GM12878 (cell line): ENCODE measurements at regions not wholly inside any gene's neighbourhood (a gene's known extent, or its start where the extent isn't known, plus 50 kb on each side); places are given as distances from the start of the nearest gene placed in this dataset.

Source experiments
- ATAC-seq: fragments of 200-7000 bp; cut with Tn5 transposase; 3 replicates; pipeline ENCODE4 v1.9.1; 2020; ENCODE audit warnings: mild to moderate bottlenecking, moderate library complexity
- BruUV-seq: library from RNA; stranded (reverse); fragments of 400-500 nt; replicated peaks from 2 replicates; lab custom pipeline; 2021; lab: Mats Ljungman, UMichigan
- CTCF ChIA-PET: fragments of 300-600 bp; sonication (Branson Sonifier 250); formaldehyde crosslinking; extraction: SDS; loops from one replicate; lab custom pipeline; 2021; ENCODE audit warnings: inconsistent platforms; lab: Yijun Ruan, JAX
- POLR2A ChIA-PET: fragments of 350-600 bp; formaldehyde crosslinking; extraction: SDS; loops from one replicate; lab custom pipeline; 2021; ENCODE audit warnings: inconsistent platforms; lab: Charles Lee
- RAD21 ChIA-PET: fragments of 300-600 bp; sonication (Branson Sonifier 250); formaldehyde crosslinking; loops from one replicate; lab custom pipeline; 2023; ENCODE audit warnings: antibody characterized with exemption; ENCODE audit not compliant: unreplicated experiment; lab: Charles Lee
- SMC1A ChIA-PET: fragments of 300-600 bp; sonication (Branson Sonifier 250); formaldehyde crosslinking; loops from one replicate; lab custom pipeline; 2023; ENCODE audit not compliant: unreplicated experiment, uncharacterized antibody; lab: Charles Lee
- DNase-seq: peaks from one replicate; pipeline ENCODE4 v3.0.0-alpha.2; 2011; ENCODE audit warnings: low read depth, low spot score
- FAIRE-seq: peaks from 3 replicates; lab custom pipeline; 2011; peaks lifted over from hg19 to GRCh38; lab: Jason Lieb, UNC
- H2AFZ ChIP-seq: 2 replicates; pipeline ENCODE4 v1.6.0; 2011; ENCODE audit warnings: low read depth, low read length, control low read depth; ENCODE audit not compliant: control insufficient read depth
- H3K27ac ChIP-seq: 2 replicates; pipeline ENCODE4 v1.5.1; 2011; ENCODE audit warnings: control low read depth; ENCODE audit not compliant: control insufficient read depth, insufficient read depth
- H3K27me3 ChIP-seq, 2 experiments: replicated peaks in 1 of 2; 2 replicates each; pipeline versions ENCODE4 v1.6.0 to v1.6.1; 2011; ENCODE audit warnings: low read length in 1 of 2; ENCODE audit not compliant: control insufficient read depth in 2 of 2, insufficient read depth in 2 of 2
- H3K36me3 ChIP-seq, 2 experiments: 2 replicates each; pipeline ENCODE4 v1.5.1; 2011; ENCODE audit warnings: low read length in 1 of 2; ENCODE audit not compliant: control insufficient read depth in 2 of 2, insufficient read depth in 2 of 2
- H3K4me1 ChIP-seq: 2 replicates; pipeline ENCODE4 v1.6.1; 2011; ENCODE audit warnings: mild to moderate bottlenecking, low read length, moderate library complexity, mixed read lengths; ENCODE audit not compliant: control insufficient read depth, insufficient read depth
- H3K4me2 ChIP-seq: 2 replicates; pipeline ENCODE4 v1.6.0; 2011; ENCODE audit warnings: control low read depth; ENCODE audit not compliant: control insufficient read depth, insufficient read depth
- H3K4me3 ChIP-seq: fragments of 200-600 bp; sonication (generic); 2 replicates; pipeline ENCODE4 v1.5.1; 2016
- H3K79me2 ChIP-seq: 2 replicates; pipeline ENCODE4 v1.6.0; 2011; ENCODE audit warnings: low read length; ENCODE audit not compliant: control insufficient read depth, insufficient read depth
- H3K9ac ChIP-seq: 2 replicates; pipeline ENCODE4 v1.8.0; 2011; ENCODE audit warnings: low read length, control low read depth, mixed read lengths; ENCODE audit not compliant: control insufficient read depth, insufficient read depth
- H3K9me3 ChIP-seq: replicated peaks from 3 replicates; pipeline ENCODE4 v1.5.1; 2011; ENCODE audit warnings: mild to moderate bottlenecking, low read length; ENCODE audit not compliant: control insufficient read depth, insufficient read depth
- H4K20me1 ChIP-seq: 2 replicates; pipeline ENCODE4 v1.6.0; 2011; ENCODE audit not compliant: control insufficient read depth, insufficient read depth
- CHD1 ChIP-seq: IDR thresholded peaks from 2 replicates; pipeline ENCODE4 v1.6.1; 2012; ENCODE audit warnings: low read depth, low read length, improper control_type of control experiment
- HDAC6 ChIP-seq: fragments of 200-600 bp; sonication (generic); IDR thresholded peaks from one replicate; pipeline ENCODE4 v1.8.0; 2017; ENCODE audit warnings: antibody characterized with exemption; ENCODE audit not compliant: unreplicated experiment
- JUNB ChIP-seq: IDR thresholded peaks from 2 replicates; pipeline ENCODE4 v1.6.1; 2016; ENCODE audit warnings: antibody characterized with exemption, mild to moderate bottlenecking
- JUND ChIP-seq: IDR thresholded peaks from 2 replicates; pipeline ENCODE4 v1.6.1; 2012; ENCODE audit warnings: low read depth, mild to moderate bottlenecking, low read length, improper control_type of control experiment, moderate library complexity
- MYB ChIP-seq: fragments of 150-350 bp; IDR thresholded peaks from 2 replicates; pipeline ENCODE4 v1.6.1; 2014; ENCODE audit warnings: mild to moderate bottlenecking, low read depth, low read length, borderline replicate concordance
- NFYB ChIP-seq: IDR thresholded peaks from 2 replicates; pipeline ENCODE4 v1.6.1; 2011; ENCODE audit warnings: low read depth, mild to moderate bottlenecking, low read length, improper control_type of control experiment, moderate library complexity; ENCODE audit not compliant: insufficient read depth
- PAX8 ChIP-seq: fragments of 450-650 bp; IDR thresholded peaks from 2 replicates; pipeline ENCODE4 v1.6.1; 2017; ENCODE audit warnings: mild to moderate bottlenecking, moderate library complexity
- POLR2A ChIP-seq: IDR thresholded peaks from 2 replicates; pipeline ENCODE4 v1.6.1; 2011; ENCODE audit warnings: low read depth, mild to moderate bottlenecking, low read length
- RUNX3 ChIP-seq: IDR thresholded peaks from 2 replicates; pipeline ENCODE4 v1.6.1; 2012; ENCODE audit warnings: low read length, inconsistent platforms
- SPI1 ChIP-seq: IDR thresholded peaks from 2 replicates; pipeline ENCODE4 v1.6.1; 2011; ENCODE audit warnings: low read depth, mild to moderate bottlenecking, low read length, moderate library complexity, borderline replicate concordance; ENCODE audit not compliant: insufficient read depth
- SRF ChIP-seq, 2 experiments: IDR thresholded peaks; 2 replicates each; pipeline ENCODE4 v1.6.1; 2011; ENCODE audit warnings: low read depth in 2 of 2, low read length in 2 of 2, mild to moderate bottlenecking in 1 of 2, moderate library complexity in 1 of 2
- SUPT20H ChIP-seq: IDR thresholded peaks from 2 replicates; pipeline ENCODE4 v1.6.1; 2011; ENCODE audit warnings: low read depth, mild to moderate bottlenecking, low read length, moderate library complexity, borderline replicate concordance; ENCODE audit not compliant: control insufficient read depth
- ZNF274 ChIP-seq: IDR thresholded peaks from one replicate; pipeline ENCODE4 v1.8.0; 2011; ENCODE audit not compliant: insufficient read length, insufficient read depth
- WGBS: methylation state at CpG from one replicate; pipeline ENCODE4 v1.1.6; 2016; ENCODE audit warnings: low lambda C conversion rate; ENCODE audit not compliant: insufficient replicate concordance, insufficient coverage; ENCODE audit errors: missing lambda C conversion rate; 5-methylcytosine and 5-hydroxymethylcytosine counted together
- in situ Hi-C: fragments of 300-500 bp; cut with MboI; formaldehyde crosslinking; loops from 9 replicates; pipeline ENCODE4 v1.14.3; 2018; ENCODE audit warnings: mixed read lengths
- intact Hi-C: fragments of 100-400 bp; cut with micrococcal nuclease; formaldehyde crosslinking; loops from one replicate; pipeline ENCODE4 v1.14.2; 2022; ENCODE audit not compliant: unreplicated experiment
- TF ChIP-seq, protein P1 (sequence below): IDR thresholded peaks from 2 replicates; pipeline ENCODE4 v1.6.1; 2012; ENCODE audit warnings: low read depth, low read length, improper control_type of control experiment
- TF ChIP-seq, protein P2 (sequence below): IDR thresholded peaks from 2 replicates; pipeline ENCODE4 v1.6.1; 2011; ENCODE audit warnings: borderline replicate concordance, low read depth, mild to moderate bottlenecking, moderate library complexity, mixed read lengths, low read length; ENCODE audit not compliant: insufficient read depth; ENCODE audit errors: extremely low read length
- TF ChIP-seq, protein P3 (sequence below): IDR thresholded peaks from 2 replicates; pipeline ENCODE4 v1.6.1; 2012; ENCODE audit warnings: mild to moderate bottlenecking, low read depth, low read length
- TF ChIP-seq, protein P4 (sequence below): fragments of 450-650 bp; IDR thresholded peaks from 2 replicates; pipeline ENCODE4 v1.6.1; 2017; ENCODE audit warnings: borderline replicate concordance

DNA sequence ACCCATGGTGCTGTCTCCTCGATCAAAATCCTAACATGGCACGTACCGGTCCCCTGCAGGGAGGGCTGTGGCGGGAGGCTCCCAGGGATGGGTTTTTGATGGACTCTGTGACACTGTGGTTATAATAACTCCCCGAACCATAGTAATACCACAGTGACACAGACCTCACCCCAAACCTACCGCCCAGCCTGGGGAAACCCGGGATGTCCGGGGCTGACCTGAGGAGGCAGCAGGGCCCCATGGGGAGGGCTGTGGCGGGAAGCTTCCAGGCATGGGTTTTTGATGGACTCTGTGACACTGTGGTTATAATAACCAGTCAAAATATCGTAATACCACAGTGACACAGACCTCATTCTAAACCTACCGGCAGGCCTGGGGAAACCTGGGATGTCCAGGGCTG, 378.0 kb downstream of the TMEM121 start:
- Histone ChIP-seq H3K4me2 (peak overlapping the region; percentile 74; the same call in 1 of the 2 replicates), H3K27me3 (no peaks in the 10 kb centered on the region), H3K36me3 (no peaks in the 10 kb centered on the region), H2AFZ (no peak overlapping the region), H3K27ac (peak overlapping the region; percentile 84), H3K4me1 (no peaks in the 10 kb centered on the region), H3K9ac (peak overlapping the region; percentile 90), H3K9me3 (no peaks in the 10 kb centered on the region), H3K79me2 (peaks cover 63% of the 10 kb centered on the region), H4K20me1 (no peaks in the 10 kb centered on the region), H3K4me3 (peak overlapping the region; percentile 53)
- WGBS = no CpG with 5 or more reads among the region's 11 CpGs
- in situ Hi-C loops = no loop called here
- BruUV-seq = no TSS peak
- ChIA-PET POLR2A (no interaction called here), CTCF (no interaction called here), RAD21 (no interaction called here), SMC1A (no interaction called here)
- intact Hi-C loops = no loop called here
- ATAC-seq (no peak), FAIRE-seq (no peak), DNase-seq (no peak)
- TF ChIP-seq, protein P1, sequence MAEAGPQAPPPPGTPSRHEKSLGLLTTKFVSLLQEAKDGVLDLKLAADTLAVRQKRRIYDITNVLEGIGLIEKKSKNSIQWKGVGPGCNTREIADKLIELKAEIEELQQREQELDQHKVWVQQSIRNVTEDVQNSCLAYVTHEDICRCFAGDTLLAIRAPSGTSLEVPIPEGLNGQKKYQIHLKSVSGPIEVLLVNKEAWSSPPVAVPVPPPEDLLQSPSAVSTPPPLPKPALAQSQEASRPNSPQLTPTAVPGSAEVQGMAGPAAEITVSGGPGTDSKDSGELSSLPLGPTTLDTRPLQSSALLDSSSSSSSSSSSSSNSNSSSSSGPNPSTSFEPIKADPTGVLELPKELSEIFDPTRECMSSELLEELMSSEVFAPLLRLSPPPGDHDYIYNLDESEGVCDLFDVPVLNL = no peak
- TF ChIP-seq, protein P2, sequence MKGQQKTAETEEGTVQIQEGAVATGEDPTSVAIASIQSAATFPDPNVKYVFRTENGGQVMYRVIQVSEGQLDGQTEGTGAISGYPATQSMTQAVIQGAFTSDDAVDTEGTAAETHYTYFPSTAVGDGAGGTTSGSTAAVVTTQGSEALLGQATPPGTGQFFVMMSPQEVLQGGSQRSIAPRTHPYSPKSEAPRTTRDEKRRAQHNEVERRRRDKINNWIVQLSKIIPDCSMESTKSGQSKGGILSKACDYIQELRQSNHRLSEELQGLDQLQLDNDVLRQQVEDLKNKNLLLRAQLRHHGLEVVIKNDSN = no peak
- TF ChIP-seq SRF (IDR thresholded peaks at IDR 0.05; ENCODE audit: low read depth in 2 of 2, low read length in 2 of 2) = no peak
- no peak for TF ChIP-seq SUPT20H
- TF ChIP-seq, protein P3, sequence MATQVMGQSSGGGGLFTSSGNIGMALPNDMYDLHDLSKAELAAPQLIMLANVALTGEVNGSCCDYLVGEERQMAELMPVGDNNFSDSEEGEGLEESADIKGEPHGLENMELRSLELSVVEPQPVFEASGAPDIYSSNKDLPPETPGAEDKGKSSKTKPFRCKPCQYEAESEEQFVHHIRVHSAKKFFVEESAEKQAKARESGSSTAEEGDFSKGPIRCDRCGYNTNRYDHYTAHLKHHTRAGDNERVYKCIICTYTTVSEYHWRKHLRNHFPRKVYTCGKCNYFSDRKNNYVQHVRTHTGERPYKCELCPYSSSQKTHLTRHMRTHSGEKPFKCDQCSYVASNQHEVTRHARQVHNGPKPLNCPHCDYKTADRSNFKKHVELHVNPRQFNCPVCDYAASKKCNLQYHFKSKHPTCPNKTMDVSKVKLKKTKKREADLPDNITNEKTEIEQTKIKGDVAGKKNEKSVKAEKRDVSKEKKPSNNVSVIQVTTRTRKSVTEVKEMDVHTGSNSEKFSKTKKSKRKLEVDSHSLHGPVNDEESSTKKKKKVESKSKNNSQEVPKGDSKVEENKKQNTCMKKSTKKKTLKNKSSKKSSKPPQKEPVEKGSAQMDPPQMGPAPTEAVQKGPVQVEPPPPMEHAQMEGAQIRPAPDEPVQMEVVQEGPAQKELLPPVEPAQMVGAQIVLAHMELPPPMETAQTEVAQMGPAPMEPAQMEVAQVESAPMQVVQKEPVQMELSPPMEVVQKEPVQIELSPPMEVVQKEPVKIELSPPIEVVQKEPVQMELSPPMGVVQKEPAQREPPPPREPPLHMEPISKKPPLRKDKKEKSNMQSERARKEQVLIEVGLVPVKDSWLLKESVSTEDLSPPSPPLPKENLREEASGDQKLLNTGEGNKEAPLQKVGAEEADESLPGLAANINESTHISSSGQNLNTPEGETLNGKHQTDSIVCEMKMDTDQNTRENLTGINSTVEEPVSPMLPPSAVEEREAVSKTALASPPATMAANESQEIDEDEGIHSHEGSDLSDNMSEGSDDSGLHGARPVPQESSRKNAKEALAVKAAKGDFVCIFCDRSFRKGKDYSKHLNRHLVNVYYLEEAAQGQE = no peak
- no peak for TF ChIP-seq JUND
- no peak for TF ChIP-seq ZNF274
- no peak for TF ChIP-seq SPI1
- TF ChIP-seq NFYB = no peak
- TF ChIP-seq RUNX3 = peak; percentile 61
- 0 out of 2 replicates have a peak, but pooled peaks have one; percentile 17 for TF ChIP-seq POLR2A
- TF ChIP-seq, protein P4, sequence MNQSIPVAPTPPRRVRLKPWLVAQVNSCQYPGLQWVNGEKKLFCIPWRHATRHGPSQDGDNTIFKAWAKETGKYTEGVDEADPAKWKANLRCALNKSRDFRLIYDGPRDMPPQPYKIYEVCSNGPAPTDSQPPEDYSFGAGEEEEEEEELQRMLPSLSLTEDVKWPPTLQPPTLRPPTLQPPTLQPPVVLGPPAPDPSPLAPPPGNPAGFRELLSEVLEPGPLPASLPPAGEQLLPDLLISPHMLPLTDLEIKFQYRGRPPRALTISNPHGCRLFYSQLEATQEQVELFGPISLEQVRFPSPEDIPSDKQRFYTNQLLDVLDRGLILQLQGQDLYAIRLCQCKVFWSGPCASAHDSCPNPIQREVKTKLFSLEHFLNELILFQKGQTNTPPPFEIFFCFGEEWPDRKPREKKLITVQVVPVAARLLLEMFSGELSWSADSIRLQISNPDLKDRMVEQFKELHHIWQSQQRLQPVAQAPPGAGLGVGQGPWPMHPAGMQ = no peak
- TF ChIP-seq MYB = no peak
- no peak for TF ChIP-seq JUNB
- no peak for TF ChIP-seq HDAC6
- no peak for TF ChIP-seq PAX8
- no peak for TF ChIP-seq CHD1
